Duodenal mucosa (tissue), 2 donors: ENCODE measurements at regions not wholly inside any gene's neighbourhood (a gene's known extent, or its start where the extent isn't known, plus 50 kb on each side); places are given as distances from the start of the nearest gene placed in this dataset.

Source experiments
- H3K27ac ChIP-seq: one replicate; pipeline ENCODE4 v1.7.0; 2013; ENCODE audit warnings: low read depth, low read length
- H3K27me3 ChIP-seq, 2 donors: one replicate each; pipeline ENCODE4 v1.7.0; 2013; ENCODE audit warnings: low read length in 2 of 2, control low read depth in 1 of 2; ENCODE audit not compliant: insufficient read depth in 2 of 2, control insufficient read depth in 1 of 2
- H3K36me3 ChIP-seq, 2 donors: one replicate each; pipeline ENCODE4 v1.7.0; 2013; ENCODE audit warnings: low read length in 2 of 2, control low read depth in 1 of 2; ENCODE audit not compliant: insufficient read depth in 2 of 2, control insufficient read depth in 1 of 2
- H3K4me1 ChIP-seq, 2 donors: one replicate each; pipeline ENCODE4 v1.7.0; 2013; ENCODE audit warnings: low read length in 2 of 2, control low read depth in 1 of 2; ENCODE audit not compliant: insufficient read depth in 2 of 2, control insufficient read depth in 1 of 2
- H3K4me3 ChIP-seq, 2 donors: one replicate each; pipeline ENCODE4 v1.7.0; 2013; ENCODE audit warnings: low read length in 2 of 2, low read depth in 1 of 2
- H3K9ac ChIP-seq, 2 donors: one replicate each; pipeline ENCODE4 v1.7.0; 2013; ENCODE audit warnings: low read length in 2 of 2, low read depth in 1 of 2
- H3K9me3 ChIP-seq, 2 donors: one replicate each; pipeline ENCODE4 v1.7.0; 2013; ENCODE audit warnings: low read length in 2 of 2, control low read depth in 1 of 2; ENCODE audit not compliant: control insufficient read depth in 1 of 2

GRCh38 chr5:173785400-173785799 lies 102.7 kb upstream of the CPEB4 start:
- Histone ChIP-seq H3K9ac (no peak overlapping the region), H3K9me3 (no peaks in the 10 kb centered on the region), H3K27ac (no peak overlapping the region), H3K27me3 (no peaks in the 10 kb centered on the region), H3K36me3 (no peaks in the 10 kb centered on the region), H3K4me3 (no peak overlapping the region), H3K4me1 (peaks cover 27 to 35% of the 10 kb centered on the region in 2 donors)

- H3K4me1 ChIP-seq, result peaks cover 32 to 40% of the 10 kb centered on the region in 2 donors
- no peak overlapping the region for H3K9ac ChIP-seq
- no peaks in the 10 kb centered on the region for H3K9me3 ChIP-seq
- no peaks in the 10 kb centered on the region for H3K27me3 ChIP-seq
- no peak overlapping the region for H3K27ac ChIP-seq
- no peak overlapping the region for H3K4me3 ChIP-seq
- H3K36me3 ChIP-seq, result no peaks in the 10 kb centered on the region
These were observed 102.3 kb upstream of the CPEB4 start for GRCh38 chr5:173785866-173786265.

GRCh38 chr5:173786286-173787187 lies 101.6 kb upstream of the CPEB4 start:
- Histone ChIP-seq H3K4me1 (peaks cover 36 to 39% of the 10 kb centered on the region in 2 donors), H3K4me3 (no peak overlapping the region), H3K27ac (no peak overlapping the region), H3K9me3 (no peaks in the 10 kb centered on the region), H3K9ac (no peak overlapping the region), H3K36me3 (no peaks in the 10 kb centered on the region), H3K27me3 (no peaks in the 10 kb centered on the region)

DNA sequence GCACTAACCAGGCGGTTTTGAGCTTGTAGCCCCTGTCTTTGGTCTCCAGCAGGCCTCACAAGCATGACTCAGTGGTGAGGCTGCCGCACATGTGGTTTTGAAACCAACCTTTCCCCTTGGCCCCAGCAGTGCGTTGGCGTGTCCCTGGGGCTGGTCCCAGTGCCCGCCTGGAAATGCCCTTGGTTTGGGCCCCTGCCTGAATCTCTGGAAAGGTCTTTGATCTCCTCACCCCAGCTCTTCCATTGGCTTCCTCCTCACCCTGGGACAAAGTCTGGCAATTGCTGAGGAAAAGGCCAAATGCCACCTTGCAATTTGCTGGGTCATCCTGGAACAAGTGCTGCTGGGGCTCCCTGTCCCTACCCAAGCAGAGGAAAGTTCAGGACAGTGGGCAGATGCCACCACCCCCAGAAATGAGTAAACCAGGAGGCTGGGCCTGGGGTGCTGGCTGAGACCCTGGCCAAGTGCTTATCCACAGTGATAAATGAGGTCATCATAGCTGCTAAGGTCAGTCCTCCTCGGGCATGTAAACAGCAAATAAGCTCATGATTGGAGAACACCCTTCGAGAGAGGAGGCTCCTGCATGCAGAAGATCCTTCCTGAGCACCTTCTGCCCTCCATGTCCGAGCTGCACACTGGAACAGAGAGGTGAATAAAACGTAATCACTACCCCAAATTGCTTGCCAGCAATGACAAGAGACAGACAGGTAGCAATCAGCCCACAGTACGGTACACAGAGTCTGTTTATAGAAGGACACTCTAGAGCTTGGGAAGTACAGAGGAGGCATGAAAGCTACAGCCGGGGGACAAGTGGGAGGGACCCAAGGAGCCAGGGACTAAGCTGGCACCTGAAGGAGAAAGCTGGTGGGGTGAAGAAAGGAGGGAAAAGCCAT lies 98.9 kb upstream of the CPEB4 start:
- Histone ChIP-seq H3K27ac (peak overlapping the region; percentile 3), H3K4me3 (no peak overlapping the region), H3K36me3 (no peaks in the 10 kb centered on the region), H3K9me3 (no peaks in the 10 kb centered on the region), H3K9ac (peak overlapping the region; percentile 23 to 26), H3K4me1 (peaks cover 38 to 45% of the 10 kb centered on the region in 2 donors), H3K27me3 (no peaks in the 10 kb centered on the region)

DNA sequence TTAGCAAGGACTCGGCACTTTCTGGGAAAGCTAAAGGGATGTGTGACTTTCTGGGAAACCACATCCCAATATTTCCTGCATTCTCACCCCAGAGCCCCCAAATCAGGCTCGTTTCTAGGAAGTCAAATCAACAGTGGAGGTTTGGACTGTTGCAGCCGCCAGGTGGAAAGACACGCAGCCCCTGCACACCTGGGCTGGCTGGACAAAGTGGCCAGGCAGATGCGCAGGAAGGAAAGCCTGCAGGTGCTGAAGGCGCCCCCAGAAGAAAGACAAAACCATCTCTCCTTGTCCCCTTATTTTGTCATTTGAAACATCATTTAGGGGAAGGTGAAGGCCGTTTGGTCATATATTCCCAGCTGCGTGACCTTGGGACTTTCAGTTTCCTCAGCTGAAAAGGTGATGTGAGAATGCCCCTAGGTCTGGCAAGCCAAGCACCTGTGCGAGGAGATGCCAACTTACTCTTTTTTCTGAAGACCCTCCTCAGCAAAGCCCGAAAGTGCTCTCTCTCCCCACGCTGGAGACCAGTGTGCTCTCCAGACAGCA lies 97.9 kb upstream of the CPEB4 start:
- Histone ChIP-seq H3K9ac (peak overlapping the region; percentile 13 to 23), H3K4me1 (peaks cover 48 to 54% of the 10 kb centered on the region in 2 donors), H3K9me3 (no peaks in the 10 kb centered on the region), H3K4me3 (no peak overlapping the region), H3K27ac (no peak overlapping the region), H3K36me3 (no peaks in the 10 kb centered on the region), H3K27me3 (no peaks in the 10 kb centered on the region)

DNA sequence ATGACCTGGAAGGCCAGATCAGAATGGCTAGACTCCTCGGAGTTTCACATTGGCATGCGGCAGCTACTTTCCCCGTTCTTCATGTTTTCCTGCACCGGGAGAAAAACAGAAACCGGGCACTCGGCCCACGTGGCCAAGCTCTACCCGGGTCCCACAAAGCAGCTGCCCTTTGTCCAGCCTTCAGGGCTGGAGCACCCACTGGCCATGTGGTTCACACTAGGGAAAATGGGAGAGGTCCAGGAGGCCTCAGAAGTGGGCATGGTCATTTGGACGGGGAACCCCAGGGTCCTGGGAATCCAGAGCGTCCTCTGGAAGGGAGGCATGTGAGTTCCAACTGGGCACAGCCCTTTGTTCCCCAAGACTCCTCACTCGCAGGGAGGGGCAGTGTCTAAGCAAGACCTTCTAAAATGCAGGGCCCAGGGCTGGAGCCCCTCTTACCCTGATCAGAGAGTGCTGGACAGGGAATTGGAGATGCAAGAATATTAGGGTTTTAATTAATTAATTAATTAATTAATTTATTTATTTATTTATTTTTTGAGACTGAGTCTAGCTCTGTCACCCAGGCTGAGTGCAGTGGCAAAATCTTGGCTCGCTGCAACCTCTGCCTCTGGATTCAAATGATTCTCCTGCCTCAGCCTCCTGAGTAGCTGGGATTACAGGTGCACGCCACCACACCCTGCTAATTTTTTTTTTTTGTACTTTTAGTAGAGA lies 97.2 kb upstream of the CPEB4 start:
- H3K27me3 ChIP-seq, result no peaks in the 10 kb centered on the region
- H3K4me1 ChIP-seq, result peaks cover 55 to 61% of the 10 kb centered on the region in 2 donors
- no peaks in the 10 kb centered on the region for H3K36me3 ChIP-seq
- H3K9me3 ChIP-seq, result no peaks in the 10 kb centered on the region
- H3K4me3 ChIP-seq, result no peak overlapping the region
- no peak overlapping the region for H3K27ac ChIP-seq
- H3K9ac ChIP-seq, result peak overlapping the region in 1 of 2 donors; percentile 13

- no peaks in the 10 kb centered on the region for H3K27me3 ChIP-seq
- no peak overlapping the region for H3K4me3 ChIP-seq
- no peaks in the 10 kb centered on the region for H3K36me3 ChIP-seq
- H3K27ac ChIP-seq, result no peak overlapping the region
- peak overlapping the region in 1 of 2 donors; percentile 2 for H3K9ac ChIP-seq
- peaks cover 55 to 61% of the 10 kb centered on the region in 2 donors for H3K4me1 ChIP-seq
- H3K9me3 ChIP-seq, result no peaks in the 10 kb centered on the region
These were observed 96.3 kb upstream of the CPEB4 start for GRCh38 chr5:173791878-173792277.

GRCh38 chr5:173792781-173793547 lies 95.2 kb upstream of the CPEB4 start:
- H3K27me3 ChIP-seq, result no peaks in the 10 kb centered on the region
- H3K4me3 ChIP-seq, result no peak overlapping the region
- H3K9ac ChIP-seq, result no peak overlapping the region
- H3K9me3 ChIP-seq, result no peaks in the 10 kb centered on the region
- no peak overlapping the region for H3K27ac ChIP-seq
- peaks cover 55 to 61% of the 10 kb centered on the region in 2 donors for H3K4me1 ChIP-seq
- H3K36me3 ChIP-seq, result no peaks in the 10 kb centered on the region
